ENCODE measurements at regions not wholly inside any gene's neighbourhood (a gene's known extent, or its start where the extent isn't known, plus 50 kb on each side); places are given as distances from the start of the nearest gene placed in this dataset.

DNA sequence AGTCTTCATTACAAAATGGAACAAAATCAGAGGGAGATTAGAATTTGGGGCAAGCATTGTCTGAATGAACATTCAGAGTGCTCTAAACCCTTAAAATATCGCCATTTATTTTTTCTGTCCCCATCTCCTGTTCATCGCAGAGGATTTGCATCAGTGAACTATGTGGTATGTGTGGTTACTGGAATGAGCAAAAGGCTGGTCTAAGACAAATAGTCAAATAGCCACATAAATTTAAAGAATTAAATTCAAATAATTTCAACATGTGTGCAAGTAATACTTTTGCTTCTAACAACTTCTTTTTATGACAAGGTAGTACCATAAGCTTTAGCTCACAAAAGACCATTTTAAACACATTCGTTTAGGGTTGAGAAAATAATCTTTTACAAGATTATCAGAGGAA lies 82.6 kb upstream of the ST8SIA3 start:
- Histone ChIP-seq H3K23ac (ENCODE audit: low read depth, low read length) (no peak overlapping the region), H2AK5ac (ENCODE audit: low read depth, low read length) (no peak overlapping the region), H3K56ac (ENCODE audit: extremely low read depth, insufficient read depth, low read length) (no peak overlapping the region), H4K20me1 (ENCODE audit: insufficient read depth, low read length) (no peaks in the 10 kb centered on the region), H3K27me3 (ENCODE audit: control insufficient read depth, insufficient read depth, low read length) (no peaks in the 10 kb centered on the region), H4K5ac (ENCODE audit: low read depth, low read length) (no peak overlapping the region), H3K9me3 (ENCODE audit: control insufficient read depth, insufficient read depth, low read length) (no peaks in the 10 kb centered on the region), H3K4me3 (ENCODE audit: insufficient read depth, low read depth, low read length) (no peak overlapping the region), H3K14ac (replicated peaks; ENCODE audit: low read depth, low read length) (no peak overlapping the region), H2BK20ac (ENCODE audit: low read depth, low read length) (no peak overlapping the region), H2BK5ac (ENCODE audit: low read depth, low read length, poor library complexity, severe bottlenecking) (no peak overlapping the region), H2BK120ac (ENCODE audit: low read depth, low read length) (no peak overlapping the region), H3K79me1 (ENCODE audit: low read depth in 1 of 2, low read length in 2 of 2) (no peaks in the 10 kb centered on the region), H3K9ac (ENCODE audit: low read depth, low read length) (no peak overlapping the region), H3K18ac (ENCODE audit: low read depth, low read length) (no peak overlapping the region), H4K8ac (ENCODE audit: low read depth in 2 of 2, low read length in 2 of 2) (no peak overlapping the region), H3K27ac (ENCODE audit: insufficient read depth, low read length) (no peak overlapping the region), H4K91ac (ENCODE audit: insufficient read depth, low read depth, low read length) (no peak overlapping the region), H2AFZ (replicated peaks; ENCODE audit: low read length, poor library complexity) (no peak overlapping the region), H3K9me1 (ENCODE audit: insufficient read depth, low read length) (no peaks in the 10 kb centered on the region), H2AK9ac (replicated peaks; ENCODE audit: low read depth, low read length, poor library complexity) (no peak overlapping the region), H3K4me2 (ENCODE audit: low read depth, low read length) (no peak overlapping the region), H3K4me1 (ENCODE audit: control insufficient read depth, insufficient read depth, low read length) (no peaks in the 10 kb centered on the region), H2BK15ac (ENCODE audit: low read depth, low read length) (no peak overlapping the region), H3K36me3 (ENCODE audit: control insufficient read depth, insufficient read depth, low read length) (no peaks in the 10 kb centered on the region), H3K4ac (ENCODE audit: low read depth, low read length) (no peak overlapping the region)
- in situ Hi-C loops (cut with MboI; ENCODE audit: low sequenced_read_pairs) (no loop called here), intact Hi-C loops (cut with micrococcal nuclease) (no loop called here), dilution Hi-C loops (cut with HindIII; ENCODE audit: low sequenced_read_pairs, unreplicated experiment) (no loop called here)
- no peak for ATAC-seq (ENCODE audit: low read depth)
- ChIA-PET POLR2A (ENCODE audit: unreplicated experiment) (no interaction called here), CTCF (no interaction called here)
- BruUV-seq (replicated peaks): no TSS peak
- no peak for TF ChIP-seq MXI1 (IDR thresholded peaks at IDR 0.05; ENCODE audit: borderline replicate concordance, low read depth, low read length)
- WGBS, 2 experiments (ENCODE audit: extremely low coverage in 2 of 2, insufficient read length in 1 of 2): no CpG with 5 or more reads among the region's 3 CpGs
- DNase-seq: no peak

Data from IMR-90 (cell line).